Dedifferentiated amniotic fluid mesenchymal stem cell (primary cell): ENCODE measurements at regions not wholly inside any gene's neighbourhood (a gene's known extent, or its start where the extent isn't known, plus 50 kb on each side); places are given as distances from the start of the nearest gene placed in this dataset.
"Not testable (repeated sequence)": the region's sequence is repeated elsewhere in the genome, so short reads cannot be mapped to it uniquely, and the experiment has no call there.

ENCODE experiments used
- DNase-seq: peaks from one replicate; pipeline ENCODE4 v3.0.0-alpha.2; 2016; ENCODE audit errors: extremely low spot score

DNA sequence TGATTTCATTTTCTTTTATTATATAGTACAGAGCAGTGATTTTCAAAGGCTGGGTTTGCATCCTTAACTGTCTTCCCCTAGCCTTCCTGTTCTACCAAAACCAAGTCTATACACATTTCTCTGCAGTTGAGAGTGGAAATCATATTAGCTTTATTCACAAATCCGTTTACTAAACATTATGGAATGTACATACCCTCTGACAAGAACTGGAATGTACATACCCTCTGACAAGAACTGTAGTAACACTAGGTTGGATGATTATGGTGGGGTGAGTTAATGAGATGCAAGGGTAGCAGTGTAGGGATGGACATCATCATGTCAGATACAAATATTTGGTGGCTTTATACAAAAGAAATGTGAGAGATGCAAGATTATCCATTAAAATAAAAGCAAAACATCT is 154.8 kb downstream of the CYB561 start:
- no peak for DNase-seq

GRCh38 chr17:63292421-63292820 is 153.7 kb downstream of the CYB561 start:
- DNase-seq: no peak

DNA sequence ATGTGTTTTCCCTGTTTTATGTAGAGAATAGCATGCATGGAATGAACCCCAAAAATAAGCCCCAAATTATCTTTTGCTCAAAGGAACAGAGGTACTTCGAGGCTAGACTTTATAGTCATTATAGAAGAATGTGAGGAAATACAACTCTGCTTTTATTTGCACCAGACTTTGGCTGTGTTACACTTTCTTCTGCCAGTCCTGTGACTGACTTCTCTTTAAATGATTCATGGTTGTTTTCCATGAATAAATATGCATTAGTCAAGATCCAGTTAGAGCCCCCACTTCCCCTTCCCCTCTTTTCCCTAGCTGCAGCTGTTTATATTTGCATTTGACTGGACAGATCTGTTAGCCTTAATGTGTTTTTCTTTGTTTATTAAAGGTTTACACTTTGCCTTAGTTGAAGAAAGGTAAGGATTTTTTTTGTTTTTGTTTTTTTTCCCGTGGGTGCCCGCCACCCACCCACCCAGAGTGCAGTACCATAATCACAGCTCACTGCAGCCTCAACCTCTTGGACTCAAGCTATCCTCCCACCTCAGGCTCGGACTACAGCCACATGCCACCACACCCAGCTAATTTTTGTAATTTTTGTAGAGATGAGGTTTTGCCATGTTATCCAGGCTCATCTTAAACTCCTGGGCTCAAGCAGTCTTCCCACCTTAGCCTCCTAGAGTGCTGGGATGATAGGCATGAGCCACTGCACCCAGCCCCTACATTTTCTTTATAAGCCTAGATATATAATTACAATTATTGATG is 152.6 kb downstream of the CYB561 start:
- peak; percentile 67 for DNase-seq

DNA sequence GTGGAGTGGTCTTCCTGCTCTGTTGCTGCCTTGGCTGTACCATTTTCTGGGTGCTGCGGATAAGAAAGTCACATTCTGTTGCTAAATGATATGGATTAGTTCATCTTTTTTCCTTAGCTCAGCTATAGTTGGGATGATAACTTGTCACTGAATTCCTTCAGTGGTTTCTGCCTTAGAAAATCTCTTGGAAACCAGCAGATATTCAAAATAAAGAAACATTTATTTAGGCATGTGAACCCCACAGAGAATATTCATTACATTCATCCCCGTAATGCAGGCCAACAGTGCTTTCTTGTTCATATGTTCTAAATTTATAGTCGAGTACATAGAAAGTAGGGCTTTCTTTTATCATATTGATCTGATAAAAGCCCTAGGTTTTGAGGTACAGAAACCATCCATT is 151.3 kb downstream of the CYB561 start:
- no peak for DNase-seq

DNA sequence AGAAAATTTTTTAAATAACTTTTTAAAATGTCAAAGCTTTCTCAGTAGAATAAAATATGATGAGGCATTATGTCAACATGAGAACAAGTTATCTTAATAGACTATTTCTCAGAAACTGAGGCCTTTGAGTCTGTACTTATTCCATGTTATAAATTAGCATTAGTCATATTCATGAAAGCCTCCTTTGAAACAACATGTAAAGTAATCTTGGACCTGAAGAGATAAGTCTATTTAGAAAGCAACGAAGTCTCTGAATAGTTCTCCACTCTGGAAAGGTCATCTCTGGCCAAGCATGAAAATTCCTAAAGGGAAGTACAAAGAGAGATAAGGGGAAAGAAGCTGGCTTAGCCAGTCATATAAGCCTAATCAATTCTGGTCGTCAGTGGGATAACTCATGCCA is 150.8 kb downstream of the CYB561 start:
- no peak for DNase-seq

- DNase-seq: no peak
These were observed 150.1 kb downstream of the CYB561 start for GRCh38 chr17:63295839-63296590.

- not testable (repeated sequence) for DNase-seq
These were observed 147.2 kb downstream of the CYB561 start for GRCh38 chr17:63298916-63299315.

- no peak for DNase-seq
These were observed 141.3 kb downstream of the CYB561 start for GRCh38 chr17:63304704-63305261.

DNA sequence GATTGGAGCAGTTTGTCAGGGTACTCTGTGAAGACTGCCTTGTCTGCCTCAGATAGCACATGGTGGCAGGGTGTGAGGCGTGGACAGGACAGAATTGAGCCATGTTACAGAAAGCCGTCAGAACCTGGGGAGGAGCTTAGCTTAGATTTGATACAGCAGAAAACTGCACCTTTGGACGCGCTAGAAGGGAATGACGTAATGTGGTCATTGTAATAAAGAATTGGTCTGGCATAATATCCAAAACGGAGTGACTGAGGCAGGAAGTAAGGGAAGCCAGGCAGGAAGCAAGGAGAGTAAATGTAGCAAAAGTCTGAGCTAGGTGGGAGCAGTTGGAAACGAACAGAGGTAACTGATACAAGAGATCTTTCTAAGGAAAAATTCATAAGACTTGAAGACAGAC is 140.2 kb downstream of the CYB561 start:
- DNase-seq: no peak

- no peak for DNase-seq
These were observed 139.3 kb downstream of the CYB561 start for GRCh38 chr17:63306855-63307254.

DNA sequence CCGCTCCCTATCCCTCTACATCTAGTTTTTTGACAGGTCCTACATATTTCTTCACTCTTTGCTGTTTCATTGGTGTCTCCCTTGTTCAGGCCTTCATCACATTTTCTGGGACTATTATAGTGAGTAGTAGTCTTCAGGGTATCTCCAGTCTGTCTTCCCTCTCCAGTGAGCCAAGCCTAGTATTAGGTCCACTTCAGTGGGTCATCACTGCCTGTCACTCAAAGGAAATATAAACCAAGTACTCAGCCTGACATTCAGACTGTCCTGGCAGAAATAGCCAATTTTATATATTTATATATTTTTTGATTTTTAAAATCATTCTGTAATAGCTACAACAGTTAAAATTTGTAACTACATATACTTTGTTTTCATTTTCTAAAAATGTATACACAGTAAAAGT is 137.8 kb downstream of the CYB561 start:
- DNase-seq: no peak

GRCh38 chr17:63309021-63309420 is 137.1 kb downstream of the CYB561 start:
- no peak for DNase-seq

DNA sequence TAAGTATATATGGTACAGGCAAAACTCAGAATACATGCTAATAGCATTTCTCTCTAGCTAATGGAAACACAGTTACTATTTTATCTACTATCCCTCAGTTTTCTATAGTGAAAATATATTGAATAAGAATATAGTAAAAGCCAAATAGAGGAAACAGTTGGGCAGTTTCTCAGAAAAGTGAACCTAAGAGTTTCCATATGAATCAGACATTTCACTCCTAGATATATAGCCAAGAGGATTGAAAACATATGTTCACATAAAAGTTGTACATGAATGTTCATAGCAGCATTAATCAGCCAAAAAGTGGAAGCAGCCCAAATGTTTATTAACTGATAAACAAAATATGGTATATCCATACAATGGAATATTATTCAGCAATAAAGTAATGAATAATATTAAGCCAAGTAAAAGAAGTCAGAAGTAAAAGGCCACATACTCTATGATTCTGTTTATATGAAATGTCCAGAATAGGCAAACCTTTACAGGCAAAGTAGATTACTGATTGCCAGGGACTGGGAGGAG is 134.6 kb downstream of the CYB561 start:
- no peak for DNase-seq

DNA sequence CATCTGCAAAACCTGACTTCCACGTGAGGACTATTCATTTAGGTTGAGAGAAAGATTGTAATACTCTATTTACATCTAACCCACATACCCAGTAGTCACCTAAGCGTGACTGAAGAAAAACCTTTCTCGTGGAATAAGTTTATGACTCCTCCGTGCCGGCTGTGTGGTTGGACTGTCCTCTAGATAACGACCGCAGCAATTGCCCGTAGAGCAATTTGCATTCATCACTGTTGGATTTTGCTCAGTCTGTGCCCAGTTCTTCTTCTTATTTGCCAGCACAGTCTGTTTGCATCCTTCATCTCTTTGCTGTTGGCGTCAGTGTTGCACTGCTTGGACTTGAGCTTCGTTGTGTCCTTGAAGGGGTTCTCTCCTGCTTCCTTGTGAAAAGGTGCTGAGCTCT is 131.3 kb downstream of the CYB561 start:
- no peak for DNase-seq

GRCh38 chr17:63316100-63316499 is 130.0 kb downstream of the CYB561 start:
- no peak for DNase-seq

DNA sequence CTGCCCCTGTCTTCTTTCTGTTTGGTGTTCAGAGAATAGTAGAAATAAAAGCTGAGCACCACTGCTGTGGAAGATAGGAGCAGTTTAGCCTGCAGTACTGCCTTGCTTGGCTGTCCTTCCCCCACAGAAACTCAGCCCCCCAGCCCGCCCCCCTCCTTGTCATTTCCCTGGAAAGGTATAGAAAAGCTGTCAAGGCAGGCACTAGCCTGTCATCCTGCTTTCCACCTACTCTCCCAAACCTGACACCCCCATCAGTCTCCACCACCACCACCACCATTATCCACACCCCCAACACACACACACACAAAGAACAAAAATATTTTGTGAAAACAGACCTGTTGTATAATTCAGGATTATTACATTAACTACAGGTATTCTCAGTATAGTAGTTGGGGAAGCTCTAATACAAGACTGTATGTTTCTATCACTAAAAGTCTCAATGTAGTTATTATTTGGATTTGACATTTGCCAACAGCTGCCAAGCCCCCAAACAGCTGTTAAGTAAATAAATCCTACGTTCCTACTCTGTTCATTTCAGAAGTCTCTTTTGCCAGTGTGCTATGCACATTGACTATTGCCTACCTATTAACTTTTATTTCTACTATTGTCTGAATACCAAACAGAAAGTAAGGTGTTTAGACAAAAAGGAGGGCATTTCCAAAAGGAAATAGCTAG is 128.8 kb downstream of the CYB561 start:
- no peak for DNase-seq

DNA sequence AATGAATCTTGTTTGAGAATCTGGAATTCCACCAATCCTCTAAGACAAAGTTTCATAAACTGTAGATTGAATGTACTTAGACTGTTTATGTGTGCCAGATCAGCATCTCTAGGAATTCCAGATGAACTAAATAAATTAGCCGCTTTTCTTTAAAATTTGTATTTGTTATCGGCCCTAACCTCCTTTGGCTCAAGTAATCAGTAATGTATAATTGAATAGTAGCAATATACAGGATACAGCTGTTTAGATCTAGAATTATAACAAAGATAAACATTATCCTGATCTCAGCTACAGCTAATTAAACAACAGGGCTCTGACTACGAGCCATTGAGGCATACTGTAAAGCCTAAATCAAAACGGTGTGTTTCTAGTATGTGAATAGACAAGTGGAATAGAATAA is 120.3 kb downstream of the CYB561 start:
- no peak for DNase-seq

DNA sequence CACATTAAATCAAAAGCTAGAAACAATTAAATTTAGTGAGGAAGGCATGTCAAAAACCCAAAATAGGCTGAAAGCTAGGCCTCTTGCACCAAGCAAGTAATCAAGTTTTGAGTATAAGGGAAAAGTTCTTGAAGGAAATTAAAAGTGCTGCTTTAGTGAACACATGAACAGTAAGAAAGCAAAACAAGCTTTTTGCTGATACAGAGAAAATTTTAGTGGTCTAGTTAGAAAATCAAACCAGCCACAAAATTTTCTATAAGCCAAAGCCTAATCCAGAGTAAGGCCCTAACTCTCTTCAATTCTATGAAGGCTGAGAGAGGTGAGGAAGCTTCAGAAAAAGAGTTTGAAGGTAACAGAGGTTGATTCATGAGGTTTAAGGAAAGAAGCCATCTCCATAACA is 116.2 kb downstream of the CYB561 start:
- no peak for DNase-seq

GRCh38 chr17:63331301-63332061 is 114.6 kb downstream of the CYB561 start:
- no peak for DNase-seq

DNA sequence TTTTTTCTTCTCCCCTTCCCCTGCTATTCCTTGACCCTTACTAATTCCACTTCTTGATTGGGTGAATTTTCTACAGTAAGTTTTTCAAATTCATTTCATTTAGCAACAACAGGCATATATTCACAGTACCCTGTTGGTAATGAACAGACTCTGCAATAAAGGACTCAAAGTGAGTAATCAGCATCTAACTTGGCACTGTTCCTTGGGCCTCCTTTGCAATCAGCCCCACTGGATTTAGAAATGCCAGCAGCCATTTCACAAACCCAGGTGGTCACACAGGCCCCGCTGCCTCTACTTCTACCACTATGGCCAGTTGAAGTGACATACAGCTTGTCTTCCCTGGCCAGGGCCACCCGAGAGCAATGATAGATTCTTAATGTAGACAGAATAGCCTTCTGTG is 113.8 kb downstream of the CYB561 start:
- DNase-seq: no peak

DNA sequence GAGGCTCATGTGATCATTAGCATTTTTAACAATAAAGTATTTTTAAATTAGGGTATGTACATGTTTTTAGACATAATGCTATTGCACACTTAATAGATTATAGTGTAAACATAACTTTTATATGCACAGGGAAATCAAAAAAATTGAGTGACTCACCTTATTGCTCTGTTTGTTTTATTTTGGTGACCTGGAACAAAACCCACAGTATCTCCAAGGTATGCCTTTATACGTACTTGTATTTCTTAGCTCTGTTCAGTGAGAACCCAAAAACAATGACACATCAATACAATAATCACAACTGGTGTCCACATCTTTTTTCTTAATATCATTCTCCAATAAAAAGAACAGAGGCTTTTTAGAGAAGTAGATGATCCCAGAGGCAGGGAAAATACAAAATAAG is 112.2 kb downstream of the CYB561 start:
- DNase-seq: no peak

DNA sequence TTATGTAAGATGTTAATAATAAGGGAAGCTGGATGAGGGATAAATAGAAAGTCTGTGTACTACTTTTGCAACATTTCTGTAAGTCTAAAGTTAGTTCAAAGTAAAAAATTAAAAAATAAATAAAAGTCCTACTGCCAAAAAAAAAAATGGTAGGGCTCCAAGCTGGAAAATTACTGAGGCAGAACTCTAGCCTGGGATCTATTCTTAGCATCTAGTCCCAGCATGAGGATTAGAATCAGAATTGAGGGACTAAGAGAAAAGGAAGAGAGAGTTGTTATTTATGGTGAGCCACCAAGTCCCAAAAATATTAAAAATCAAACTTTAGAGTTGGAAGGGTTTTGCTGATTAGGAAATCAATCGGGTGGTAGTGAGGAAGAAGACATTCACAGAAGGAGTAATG is 110.3 kb downstream of the CYB561 start:
- no peak for DNase-seq
